GM19324 (cell line): ENCODE measurements at regions not wholly inside any gene's neighbourhood (a gene's known extent, or its start where the extent isn't known, plus 50 kb on each side); places are given as distances from the start of the nearest gene placed in this dataset.
"Not testable (repeated sequence)": the region's sequence is repeated elsewhere in the genome, so short reads cannot be mapped to it uniquely, and the experiment has no call there.

ENCODE experiments used
- ATAC-seq: cut with Tn5 transposase; IDR thresholded peaks from one replicate; pipeline ENCODE4 v1.9.1; 2021; ENCODE audit warnings: mild to moderate bottlenecking, moderate library complexity; ENCODE audit not compliant: unreplicated experiment, low FRiP score

DNA sequence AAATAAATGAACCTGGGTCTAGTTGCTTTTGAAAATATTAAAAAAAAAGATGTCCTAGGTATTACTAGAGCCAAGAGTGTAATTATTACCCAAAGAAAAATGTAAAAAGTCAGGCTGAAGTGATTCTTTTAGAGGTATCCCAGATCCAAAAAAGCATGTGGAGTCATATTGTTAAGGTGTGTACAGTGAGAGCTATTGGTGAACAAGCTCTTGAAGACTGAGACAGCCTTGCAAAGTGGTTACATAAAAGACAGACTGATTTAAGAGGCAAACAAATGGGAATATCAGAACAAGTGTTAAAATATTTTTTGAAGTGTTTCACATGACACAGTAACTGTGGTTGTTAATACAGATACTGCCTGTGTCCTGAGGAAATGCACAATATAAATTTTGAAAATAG lies 624.5 kb downstream of the PLOD2 start:
- no peak for ATAC-seq

- no peak for ATAC-seq
These were observed 610.5 kb downstream of the PLOD2 start for GRCh38 chr3:145550522-145550921.

- no peak for ATAC-seq
These were observed 603.6 kb downstream of the PLOD2 start for GRCh38 chr3:145557405-145557804.

GRCh38 chr3:145578471-145578870 lies 582.5 kb downstream of the PLOD2 start:
- no peak for ATAC-seq

GRCh38 chr3:145581694-145582093 lies 579.3 kb downstream of the PLOD2 start:
- ATAC-seq = no peak

DNA sequence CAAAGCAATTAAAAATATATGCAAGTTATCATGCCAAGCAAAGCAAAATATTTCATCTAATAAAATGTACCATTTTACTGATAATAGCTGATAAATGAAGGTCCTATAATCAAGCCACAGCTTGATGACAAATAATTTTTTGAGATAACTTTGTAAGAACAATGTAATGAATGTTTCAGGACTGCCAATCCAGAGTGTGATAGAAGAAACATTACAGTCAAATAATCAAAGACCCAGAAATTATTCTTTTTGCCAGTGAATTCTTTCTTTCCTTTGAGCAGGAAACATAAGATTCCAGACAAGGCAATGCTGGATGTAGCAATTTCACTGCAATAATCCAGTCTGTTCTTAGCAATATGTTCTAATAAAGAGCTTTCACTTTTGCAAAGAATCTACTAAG lies 556.1 kb downstream of the PLOD2 start:
- no peak for ATAC-seq

DNA sequence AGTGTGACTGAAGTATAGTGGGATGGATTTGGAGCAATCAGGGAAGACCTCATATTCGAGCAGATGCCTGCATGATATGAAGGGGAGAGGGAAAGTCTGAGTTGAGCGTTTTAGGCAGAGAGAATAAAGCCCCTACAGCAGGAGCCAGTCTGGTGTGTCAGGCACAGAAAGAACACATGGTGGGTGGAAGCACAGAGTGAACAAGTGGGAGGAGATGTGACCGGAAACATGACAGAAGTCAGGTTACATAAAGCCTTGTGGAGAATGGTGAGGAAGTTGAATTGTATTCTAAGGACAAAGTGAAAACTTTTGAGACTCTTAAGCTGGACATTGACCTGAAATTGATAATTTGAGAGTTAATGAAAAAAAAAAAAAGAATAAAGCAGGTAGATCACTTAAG lies 541.0 kb downstream of the PLOD2 start:
- no peak for ATAC-seq

DNA sequence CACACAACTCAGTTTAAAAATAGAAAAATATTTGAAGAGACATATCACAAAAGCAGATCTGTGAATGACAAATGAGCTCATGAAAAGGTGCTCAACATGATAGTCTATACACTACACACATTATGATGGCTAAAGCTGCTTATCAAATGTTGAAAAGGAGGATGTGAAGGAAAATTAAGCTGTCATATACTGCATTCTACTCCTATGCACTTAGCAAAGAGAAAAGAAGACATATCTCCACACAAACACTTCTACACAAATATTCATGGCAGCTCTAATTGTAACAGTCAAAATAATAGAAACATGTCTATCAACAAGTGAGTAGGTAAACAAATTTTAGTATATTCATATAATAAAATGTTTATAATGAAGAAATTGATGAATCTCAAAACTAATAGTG lies 540.5 kb downstream of the PLOD2 start:
- no peak for ATAC-seq

- ATAC-seq = no peak
These were observed 537.6 kb downstream of the PLOD2 start for GRCh38 chr3:145623349-145623748.

DNA sequence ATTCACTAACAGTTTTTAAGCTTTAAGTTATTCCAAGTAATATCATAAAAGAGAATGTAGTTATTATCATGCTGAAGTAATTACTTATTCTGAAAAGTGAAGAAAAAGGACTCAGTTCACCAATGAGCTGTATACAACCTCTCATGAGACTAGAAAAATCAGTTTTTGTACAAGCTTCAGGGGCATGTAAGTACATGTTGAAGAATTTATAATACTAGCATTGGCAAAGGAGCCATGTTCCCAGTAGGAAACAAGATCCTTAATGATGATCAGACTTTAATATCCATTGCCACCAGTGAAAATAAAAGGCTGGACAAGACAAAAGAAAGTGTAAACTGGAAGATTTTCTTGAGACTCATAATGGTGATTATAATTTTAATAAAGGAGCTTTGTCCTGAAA lies 532.8 kb downstream of the PLOD2 start:
- no peak for ATAC-seq

DNA sequence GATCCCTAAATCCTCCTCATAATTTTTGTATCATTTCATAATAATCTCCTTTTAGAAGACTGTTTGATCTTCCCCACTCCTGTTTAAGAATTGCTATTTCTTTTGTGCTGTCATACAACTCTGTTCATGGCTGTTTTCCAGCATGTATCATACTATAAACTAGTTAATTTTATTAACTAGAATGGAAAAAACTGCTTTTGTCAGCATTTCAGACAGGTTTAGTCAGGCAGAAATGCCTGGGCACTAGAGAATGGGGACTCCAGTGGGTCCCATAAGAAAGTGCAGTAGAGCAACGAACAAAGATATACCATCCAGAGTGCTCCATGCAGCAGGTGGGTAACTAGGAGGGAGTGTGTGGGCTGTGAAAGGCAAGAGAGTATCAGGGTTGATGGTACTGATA lies 523.9 kb downstream of the PLOD2 start:
- ATAC-seq = no peak

GRCh38 chr3:145639003-145639606 lies 521.9 kb downstream of the PLOD2 start:
- ATAC-seq = no peak

GRCh38 chr3:145639875-145640274 lies 521.1 kb downstream of the PLOD2 start:
- no peak for ATAC-seq

- ATAC-seq = no peak
These were observed 512.6 kb downstream of the PLOD2 start for GRCh38 chr3:145648396-145648795.

- ATAC-seq = no peak
These were observed 511.6 kb downstream of the PLOD2 start for GRCh38 chr3:145649368-145649887.

GRCh38 chr3:145650170-145650569 lies 510.8 kb downstream of the PLOD2 start:
- no peak for ATAC-seq

- no peak for ATAC-seq
These were observed 489.9 kb downstream of the PLOD2 start for GRCh38 chr3:145671121-145671520.

- ATAC-seq = no peak
These were observed 487.1 kb downstream of the PLOD2 start for GRCh38 chr3:145673838-145674237.

DNA sequence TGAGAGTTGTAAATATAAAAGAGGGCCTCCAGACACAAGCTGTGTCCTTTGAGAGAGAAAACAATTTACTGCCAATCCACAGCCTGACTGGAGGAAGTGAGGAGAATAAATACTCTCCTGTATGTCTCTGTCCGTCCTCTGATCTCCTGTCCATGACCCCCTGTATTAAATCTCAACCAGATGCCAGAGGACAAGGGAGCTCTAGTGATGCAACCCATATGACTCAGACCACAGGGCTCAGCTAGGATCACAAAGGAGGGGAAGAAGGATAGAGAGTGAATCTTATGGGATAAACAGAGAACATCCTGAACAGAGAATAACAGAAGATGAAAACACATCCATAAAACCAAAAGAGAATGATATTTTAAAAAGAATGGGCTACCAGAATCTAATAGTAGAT lies 482.6 kb downstream of the PLOD2 start:
- ATAC-seq = no peak

DNA sequence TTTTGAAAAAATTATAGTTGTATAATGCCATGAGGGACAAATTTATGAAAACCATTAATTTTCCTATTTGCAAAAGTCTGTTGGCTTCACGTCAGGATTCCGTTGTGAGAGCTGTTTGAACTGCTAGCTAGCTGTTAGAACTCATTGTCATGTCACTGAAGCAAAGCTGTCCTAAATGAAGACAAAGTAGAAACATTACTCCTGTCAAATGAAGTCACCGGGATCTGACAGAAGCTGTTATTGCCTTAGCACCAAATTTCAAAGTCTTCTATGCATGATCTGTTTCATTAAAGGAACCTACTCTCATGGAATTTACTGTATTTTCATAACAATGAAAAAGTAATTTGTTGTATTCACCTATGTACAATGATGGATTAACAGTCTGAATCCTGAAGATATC lies 479.8 kb downstream of the PLOD2 start:
- no peak for ATAC-seq

DNA sequence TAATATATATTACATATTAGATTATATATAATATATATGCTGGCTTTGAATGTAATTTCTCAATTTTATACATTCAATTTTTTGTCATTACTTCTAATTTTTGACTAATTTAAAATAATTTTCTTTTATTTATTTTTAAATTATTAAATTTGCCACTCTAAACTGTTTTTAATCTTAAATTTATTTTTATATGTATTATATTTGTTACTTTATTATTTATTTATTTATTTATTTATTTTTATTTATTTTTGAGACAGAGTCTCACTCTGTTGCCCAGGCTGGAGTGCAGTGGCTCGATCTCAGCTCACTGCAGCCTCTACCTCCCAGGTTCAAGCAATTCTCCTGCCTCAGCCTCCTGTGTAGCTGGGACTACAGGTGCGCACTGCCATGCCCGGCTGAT lies 473.0 kb downstream of the PLOD2 start:
- not testable (repeated sequence) for ATAC-seq

- no peak for ATAC-seq
These were observed 468.2 kb downstream of the PLOD2 start for GRCh38 chr3:145692751-145693150.

- ATAC-seq = no peak
These were observed 465.0 kb downstream of the PLOD2 start for GRCh38 chr3:145696011-145696410.
